Natural killer cell (primary cell): ENCODE measurements at regions not wholly inside any gene's neighbourhood (a gene's known extent, or its start where the extent isn't known, plus 50 kb on each side); places are given as distances from the start of the nearest gene placed in this dataset.

Experiments
- ATAC-seq, 3 donors: fragments of 150-1000 bp in 2 of 3; fragments of 200-7000 bp in 1 of 3; cut with Tn5 transposase; 1 replicate in 1 of 3; 2 replicates in 2 of 3; pipeline ENCODE4 v1.10.0; 2021; ENCODE audit warnings: mild to moderate bottlenecking in 2 of 3, moderate library complexity in 2 of 3
- DNase-seq, 2 donors: peaks; one replicate each; pipeline versions ENCODE4 v3.0.0 to v3.0.0-alpha.2; 2013 to 2021; ENCODE audit warnings: mixed read lengths in 1 of 2
- H3K27ac ChIP-seq: one replicate; pipeline ENCODE4 v1.5.1; 2013; ENCODE audit warnings: mild to moderate bottlenecking, low read length
- H3K27me3 ChIP-seq: one replicate; pipeline ENCODE4 v1.6.1; 2013; ENCODE audit warnings: low read length; ENCODE audit not compliant: control insufficient read depth, insufficient read depth
- H3K36me3 ChIP-seq: one replicate; pipeline ENCODE4 v1.6.1; 2013; ENCODE audit warnings: low read length; ENCODE audit not compliant: control insufficient read depth, insufficient read depth
- H3K4me1 ChIP-seq: one replicate; pipeline ENCODE4 v1.6.1; 2013; ENCODE audit warnings: low read length; ENCODE audit not compliant: control insufficient read depth, insufficient read depth
- H3K4me3 ChIP-seq: one replicate; pipeline ENCODE4 v1.5.1; 2013; ENCODE audit warnings: low read length
- H3K9me3 ChIP-seq: one replicate; pipeline ENCODE4 v1.6.1; 2013; ENCODE audit warnings: low read length; ENCODE audit not compliant: control insufficient read depth, insufficient read depth
- H3K27ac Mint-ChIP-seq, 2 donors: one replicate each; pipeline ENCODE4 v1.8.0; 2022; ENCODE audit warnings: mild to moderate bottlenecking in 2 of 2, mixed read lengths in 2 of 2, moderate library complexity in 1 of 2
- H3K27me3 Mint-ChIP-seq, 2 donors: one replicate each; pipeline ENCODE4 v1.8.0; 2022; ENCODE audit warnings: low read depth in 2 of 2, mixed read lengths in 2 of 2
- H3K36me3 Mint-ChIP-seq: one replicate; pipeline ENCODE4 v1.8.0; 2022; ENCODE audit warnings: mixed read lengths
- H3K4me1 Mint-ChIP-seq, 2 donors: one replicate each; pipeline ENCODE4 v1.8.0; 2022; ENCODE audit warnings: mixed read lengths in 2 of 2
- H3K4me3 Mint-ChIP-seq: one replicate; pipeline ENCODE4 v1.8.0; 2022; ENCODE audit warnings: mild to moderate bottlenecking, moderate library complexity, mixed read lengths
- H3K9me3 Mint-ChIP-seq, 2 donors: one replicate each; pipeline ENCODE4 v1.8.0; 2022; ENCODE audit warnings: mixed read lengths in 2 of 2
- WGBS: methylation state at CpG from one replicate; pipeline ENCODE4 v1.1.7; 2013; ENCODE audit warnings: missing lambda C conversion rate; ENCODE audit not compliant: insufficient coverage; 5-methylcytosine and 5-hydroxymethylcytosine counted together
- intact Hi-C: fragments of 100-400 bp; cut with micrococcal nuclease; formaldehyde crosslinking; loops from one replicate; pipeline ENCODE4 v1.14.2; 2022
- TF ChIP-seq, protein P1 (sequence below): fragments of 200-600 bp; IDR thresholded peaks from one replicate; pipeline ENCODE4 v1.8.0; 2022; ENCODE audit warnings: antibody characterized with exemption

DNA sequence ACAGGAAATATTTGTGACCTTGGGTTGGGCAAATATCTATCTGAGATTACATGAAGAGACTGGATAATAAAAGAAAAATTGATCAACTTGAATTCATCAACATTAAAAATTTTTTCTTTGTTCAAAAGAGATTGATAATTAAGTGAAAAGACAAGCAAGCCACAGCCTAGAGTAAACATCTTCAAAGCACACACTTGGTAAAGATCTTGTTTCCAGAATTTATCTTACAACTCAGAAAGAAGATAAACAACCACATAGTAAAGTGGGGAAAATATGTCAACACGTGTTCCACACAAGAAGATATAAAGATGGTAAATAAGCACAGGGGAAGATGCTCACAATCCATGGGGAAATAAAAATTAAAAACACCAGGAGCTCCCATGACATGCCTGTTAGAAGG, 195.9 kb downstream of the SOX11 start:
- intact Hi-C loops, result no loop called here
- TF ChIP-seq, protein P1, sequence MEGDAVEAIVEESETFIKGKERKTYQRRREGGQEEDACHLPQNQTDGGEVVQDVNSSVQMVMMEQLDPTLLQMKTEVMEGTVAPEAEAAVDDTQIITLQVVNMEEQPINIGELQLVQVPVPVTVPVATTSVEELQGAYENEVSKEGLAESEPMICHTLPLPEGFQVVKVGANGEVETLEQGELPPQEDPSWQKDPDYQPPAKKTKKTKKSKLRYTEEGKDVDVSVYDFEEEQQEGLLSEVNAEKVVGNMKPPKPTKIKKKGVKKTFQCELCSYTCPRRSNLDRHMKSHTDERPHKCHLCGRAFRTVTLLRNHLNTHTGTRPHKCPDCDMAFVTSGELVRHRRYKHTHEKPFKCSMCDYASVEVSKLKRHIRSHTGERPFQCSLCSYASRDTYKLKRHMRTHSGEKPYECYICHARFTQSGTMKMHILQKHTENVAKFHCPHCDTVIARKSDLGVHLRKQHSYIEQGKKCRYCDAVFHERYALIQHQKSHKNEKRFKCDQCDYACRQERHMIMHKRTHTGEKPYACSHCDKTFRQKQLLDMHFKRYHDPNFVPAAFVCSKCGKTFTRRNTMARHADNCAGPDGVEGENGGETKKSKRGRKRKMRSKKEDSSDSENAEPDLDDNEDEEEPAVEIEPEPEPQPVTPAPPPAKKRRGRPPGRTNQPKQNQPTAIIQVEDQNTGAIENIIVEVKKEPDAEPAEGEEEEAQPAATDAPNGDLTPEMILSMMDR, result no peak
- Histone ChIP-seq H3K4me3 (no peak overlapping the region), H3K36me3 (no peaks in the 10 kb centered on the region), H3K27me3 (no peaks in the 10 kb centered on the region), H3K9me3 (no peaks in the 10 kb centered on the region), H3K27ac (no peak overlapping the region), H3K4me1 (no peaks in the 10 kb centered on the region)
- H3K27ac Mint-ChIP-seq, result no peak overlapping the region
- no peak for DNase-seq
- peaks cover 8 to 9% of the 10 kb centered on the region in 2 donors for H3K9me3 Mint-ChIP-seq
- H3K27me3 Mint-ChIP-seq, result no peaks in the 10 kb centered on the region
- H3K4me3 Mint-ChIP-seq, result no peak overlapping the region
- 67% methylated on average over 1 of the region's 1 CpG for WGBS
- H3K36me3 Mint-ChIP-seq, result no peaks in the 10 kb centered on the region
- no peak for ATAC-seq
- H3K4me1 Mint-ChIP-seq, result no peaks in the 10 kb centered on the region

DNA sequence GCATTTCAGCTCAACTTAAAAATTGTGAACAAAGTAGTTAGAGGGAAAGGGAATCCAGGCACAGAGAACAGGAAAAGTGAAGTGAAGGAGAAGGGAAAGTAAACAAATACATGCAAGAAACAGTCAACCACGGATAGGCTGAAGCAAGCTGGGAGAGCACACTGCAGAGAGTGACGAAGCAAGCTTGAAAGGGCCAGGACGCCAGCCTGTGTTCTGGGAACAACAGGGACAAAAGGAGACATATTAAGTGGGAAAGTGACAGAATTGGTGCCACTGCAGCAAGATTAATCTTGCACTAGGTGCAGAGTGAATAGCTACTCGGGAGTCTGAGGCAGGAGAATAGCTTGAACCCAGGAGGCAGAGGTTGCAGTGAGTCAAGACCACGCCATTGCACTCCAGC, 197.3 kb downstream of the SOX11 start:
- intact Hi-C loops, result no loop called here
- WGBS, result 60% methylated on average over 4 of the region's 5 CpGs

DNA sequence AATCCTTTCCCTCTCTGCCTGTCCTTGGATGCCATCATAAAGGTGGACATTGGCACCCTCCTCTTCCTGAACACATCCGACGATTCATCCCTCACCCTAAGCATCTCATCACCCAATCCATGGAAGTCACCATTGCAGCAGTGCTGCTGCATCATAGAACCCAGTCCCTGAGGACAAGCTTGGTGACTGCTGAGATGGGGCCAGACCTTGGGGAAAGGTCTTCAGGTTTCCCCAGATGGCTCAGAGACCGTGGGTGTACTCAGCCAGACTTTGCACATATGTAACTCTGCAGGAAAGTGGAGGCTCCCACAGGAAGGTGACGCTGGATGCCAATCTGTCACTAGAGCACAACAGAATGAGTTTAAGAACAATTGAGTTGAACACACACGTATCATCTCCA, 202.2 kb downstream of the SOX11 start:
- H3K9me3 Mint-ChIP-seq, result peaks cover 17 to 19% of the 10 kb centered on the region in 2 donors
- WGBS, result 49% methylated on average over 5 of the region's 5 CpGs
- Histone ChIP-seq H3K4me3 (no peak overlapping the region), H3K27ac (no peak overlapping the region), H3K4me1 (no peaks in the 10 kb centered on the region), H3K27me3 (no peaks in the 10 kb centered on the region), H3K9me3 (peaks cover 2% of the 10 kb centered on the region), H3K36me3 (no peaks in the 10 kb centered on the region)
- ATAC-seq (no peak), DNase-seq (no peak)
- intact Hi-C loops, result no loop called here
- TF ChIP-seq, protein P1, result no peak
- no peaks in the 10 kb centered on the region for H3K36me3 Mint-ChIP-seq
- H3K4me1 Mint-ChIP-seq, result no peaks in the 10 kb centered on the region
- H3K27ac Mint-ChIP-seq, result no peak overlapping the region
- no peak overlapping the region for H3K4me3 Mint-ChIP-seq
- no peaks in the 10 kb centered on the region for H3K27me3 Mint-ChIP-seq

More for the DNA sequence above, 197.3 kb downstream of the SOX11 start:
- no peak for DNase-seq
- Mint-ChIP-seq H3K4me1 (no peaks in the 10 kb centered on the region), H3K9me3 (peaks cover 13 to 14% of the 10 kb centered on the region in 2 donors), H3K27me3 (no peaks in the 10 kb centered on the region), H3K4me3 (no peak overlapping the region), H3K36me3 (no peaks in the 10 kb centered on the region), H3K27ac (no peak overlapping the region)
- Histone ChIP-seq H3K36me3 (no peaks in the 10 kb centered on the region), H3K27me3 (no peaks in the 10 kb centered on the region), H3K9me3 (no peaks in the 10 kb centered on the region), H3K4me1 (no peaks in the 10 kb centered on the region), H3K27ac (no peak overlapping the region), H3K4me3 (no peak overlapping the region)
- ATAC-seq, result no peak
- TF ChIP-seq, protein P1, result no peak

DNA sequence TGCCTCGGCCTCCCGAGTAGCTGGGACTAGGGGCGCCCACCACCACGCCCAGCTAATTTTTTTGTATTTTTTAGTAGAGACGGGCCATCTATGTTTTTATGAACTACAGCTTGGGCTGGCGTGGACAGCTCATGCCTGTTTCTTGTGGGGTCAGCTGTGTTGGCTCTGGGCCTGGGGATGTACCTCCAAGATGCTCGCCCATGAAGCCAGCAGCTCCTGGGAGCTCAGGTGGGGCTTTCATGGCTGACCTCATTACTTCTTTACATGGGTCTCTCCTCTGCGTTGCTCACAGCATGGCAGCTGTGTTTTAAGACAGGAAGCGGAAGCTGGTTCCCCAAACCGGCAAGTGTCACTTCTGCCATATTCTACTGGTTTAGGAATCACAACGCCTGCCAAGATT, 203.1 kb downstream of the SOX11 start:
- Mint-ChIP-seq H3K4me1 (no peaks in the 10 kb centered on the region), H3K4me3 (no peak overlapping the region), H3K36me3 (no peaks in the 10 kb centered on the region), H3K27ac (no peak overlapping the region), H3K9me3 (peaks cover 17 to 19% of the 10 kb centered on the region in 2 donors), H3K27me3 (no peaks in the 10 kb centered on the region)
- Histone ChIP-seq H3K4me1 (no peaks in the 10 kb centered on the region), H3K27ac (no peak overlapping the region), H3K27me3 (no peaks in the 10 kb centered on the region), H3K9me3 (peaks cover 2% of the 10 kb centered on the region), H3K4me3 (no peak overlapping the region), H3K36me3 (no peaks in the 10 kb centered on the region)
- TF ChIP-seq, protein P1, result no peak
- intact Hi-C loops, result no loop called here
- ATAC-seq, result no peak
- DNase-seq, result no peak
- WGBS, result 89% methylated on average over 11 of the region's 11 CpGs
